ENCODE measurements at regions not wholly inside any gene's neighbourhood (a gene's known extent, or its start where the extent isn't known, plus 50 kb on each side); places are given as distances from the start of the nearest gene placed in this dataset.

DNA sequence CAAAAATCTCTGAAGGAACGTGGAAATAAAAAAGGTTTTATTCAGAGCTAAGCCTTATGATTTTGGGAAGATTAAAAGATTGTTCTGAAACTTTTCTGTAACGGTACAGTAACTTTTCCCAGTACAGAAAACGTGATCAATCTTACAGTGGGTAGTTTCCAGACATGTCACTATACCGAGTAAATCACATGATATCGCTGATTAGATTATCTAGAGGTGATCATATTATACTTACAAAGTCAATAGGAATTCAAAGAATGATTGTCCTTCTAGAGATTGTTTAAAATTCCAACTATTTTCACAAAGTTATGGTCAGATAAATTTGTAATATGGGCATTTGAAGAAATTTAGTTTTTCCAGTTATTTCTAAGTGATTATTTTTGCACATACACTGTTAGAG lies 736.0 kb upstream of the GRM7 start:
- no peak for DNase-seq

GRCh38 chr3:6125520-6125919 lies 735.4 kb upstream of the GRM7 start:
- DNase-seq = no peak

DNA sequence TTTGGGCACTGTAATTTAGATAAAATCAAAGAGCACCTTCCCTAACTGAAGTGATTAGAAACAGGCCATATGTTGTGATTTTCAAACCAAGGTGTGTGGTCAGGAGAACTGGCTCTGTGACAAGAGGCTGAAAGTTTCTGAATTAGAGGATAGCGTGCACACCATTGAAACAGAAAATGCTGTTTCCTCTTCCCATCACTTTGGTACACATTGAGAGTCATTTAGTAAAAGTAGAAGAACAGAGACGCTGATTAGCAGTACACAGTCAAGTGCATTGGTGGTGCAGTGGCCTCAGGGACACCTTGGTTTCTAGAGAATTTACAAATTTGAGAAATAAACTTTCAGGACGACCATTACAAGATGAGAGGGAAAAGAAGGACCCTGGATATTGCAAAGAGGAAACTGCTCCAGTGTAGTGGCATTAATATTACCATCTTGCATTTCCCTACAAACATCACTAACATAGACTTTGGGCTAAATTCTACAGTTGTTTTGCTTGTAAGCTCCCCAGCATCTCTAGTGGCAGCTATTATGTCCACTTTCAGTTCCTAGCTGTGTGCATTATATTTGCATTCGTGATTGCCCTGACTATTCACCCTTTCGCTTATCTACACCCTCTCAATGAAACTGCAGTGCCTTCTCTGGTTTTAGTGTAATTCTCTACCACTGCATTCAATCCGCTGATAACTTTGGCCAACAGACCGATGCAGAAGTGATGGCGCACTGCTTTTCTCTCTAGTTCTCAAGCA lies 728.1 kb upstream of the GRM7 start:
- DNase-seq = no peak

GRCh38 chr3:6142707-6143106 lies 718.2 kb upstream of the GRM7 start:
- no peak for DNase-seq

DNA sequence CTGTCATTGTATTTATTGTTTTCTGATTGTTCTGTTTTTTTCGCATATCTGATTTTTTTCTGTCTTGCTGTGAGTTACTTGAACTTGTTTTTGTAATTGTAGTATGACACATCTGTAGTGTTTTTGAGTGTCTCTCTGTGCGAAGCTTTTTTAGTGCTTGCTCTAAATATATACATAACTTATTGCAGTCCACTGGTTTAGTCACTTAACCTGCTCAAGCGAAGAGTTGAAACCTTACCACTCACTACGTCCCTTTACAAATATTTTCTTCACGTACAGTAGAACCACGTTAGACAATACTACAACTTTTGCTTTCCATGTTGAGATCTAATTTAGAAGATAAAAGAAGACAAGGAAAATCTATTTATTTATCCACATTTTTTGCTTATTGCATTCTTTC lies 713.0 kb upstream of the GRM7 start:
- no peak for DNase-seq

DNA sequence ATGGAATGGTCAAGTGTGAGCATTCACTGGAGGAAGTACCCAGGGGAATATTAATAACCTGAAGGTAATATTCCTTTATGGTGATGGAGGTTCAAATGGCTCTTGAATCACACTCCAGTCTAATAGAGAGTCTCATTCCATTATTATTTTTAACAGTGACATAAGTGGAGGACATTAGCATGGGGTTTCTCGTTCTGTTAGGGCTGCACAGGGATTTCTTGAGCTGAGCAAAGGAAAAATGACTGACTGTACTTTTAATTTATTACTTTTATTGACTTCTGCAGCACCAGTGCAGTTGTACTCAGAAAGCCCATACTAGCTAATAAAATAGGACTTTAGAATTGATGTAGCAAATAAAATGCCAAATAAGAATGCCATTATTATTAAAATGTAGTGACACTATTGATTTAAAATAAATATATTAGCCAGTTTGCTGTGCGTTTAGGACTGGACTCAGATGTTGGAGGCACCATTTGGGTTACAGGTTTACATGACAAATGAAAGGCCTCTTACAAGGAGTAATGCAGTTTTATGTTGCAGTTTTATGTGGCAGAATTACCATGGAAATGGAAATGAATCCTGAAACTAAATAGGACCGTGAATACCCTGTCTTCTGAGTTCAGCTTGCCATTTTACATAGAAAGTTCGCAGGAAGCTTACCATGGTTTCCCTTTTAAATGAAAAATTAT lies 705.1 kb upstream of the GRM7 start:
- DNase-seq = no peak

- DNase-seq = no peak
These were observed 695.0 kb upstream of the GRM7 start for GRCh38 chr3:6165951-6166350.

DNA sequence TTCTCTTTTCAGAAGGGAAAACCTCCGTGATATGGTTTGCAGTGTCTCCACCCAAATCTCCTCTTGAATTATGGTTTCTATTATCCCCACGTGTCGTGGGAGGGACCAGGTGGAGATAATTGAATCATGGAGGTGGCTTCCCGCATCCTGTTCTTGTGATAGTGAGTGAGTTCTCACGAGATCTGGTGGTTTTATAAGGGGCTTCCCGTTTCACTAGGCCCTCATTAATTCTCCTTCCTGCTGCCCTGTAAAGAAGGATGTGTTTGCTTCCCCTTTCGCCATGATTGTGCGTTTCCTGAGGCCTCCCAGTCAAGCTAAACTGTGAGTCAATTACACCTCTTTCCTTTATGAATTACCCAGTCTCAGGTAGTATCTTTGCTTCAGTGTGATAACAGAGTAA lies 692.7 kb upstream of the GRM7 start:
- DNase-seq = no peak

DNA sequence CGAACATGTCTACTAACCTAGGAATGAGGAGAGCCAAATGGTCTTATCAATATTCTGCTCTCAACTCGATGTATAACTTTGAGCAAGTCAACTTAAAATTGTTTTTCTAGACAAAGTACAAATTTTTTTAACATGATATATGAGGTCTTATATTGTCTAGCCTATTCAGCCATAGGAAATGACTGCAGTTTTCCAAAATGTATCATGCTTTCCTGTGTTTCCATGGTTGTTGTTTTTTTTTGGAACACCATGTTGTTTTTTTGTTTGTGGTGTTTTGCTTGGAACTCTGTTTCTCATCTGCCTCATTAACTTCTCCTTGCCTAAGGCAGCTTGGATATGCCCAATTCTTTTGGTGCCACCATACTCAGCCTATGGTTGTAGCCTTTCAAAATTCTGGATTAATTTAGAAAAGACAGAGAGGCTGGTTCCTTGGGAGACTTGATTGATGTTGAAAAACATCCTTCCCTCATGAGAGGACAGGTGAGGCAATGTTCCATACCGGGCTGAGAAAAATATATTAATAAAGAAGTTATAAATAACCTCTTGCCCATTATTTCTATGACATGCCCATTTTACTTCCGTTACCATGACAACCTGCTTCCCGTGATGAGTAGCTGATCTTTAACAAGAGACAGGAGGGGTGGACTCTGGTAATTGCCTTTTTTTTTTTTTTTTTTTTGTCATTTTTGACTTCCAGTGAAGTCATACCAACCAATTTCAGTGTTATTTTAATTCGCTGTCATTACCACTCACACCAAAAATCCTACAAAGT lies 687.9 kb upstream of the GRM7 start:
- no peak for DNase-seq

- no peak for DNase-seq
These were observed 683.5 kb upstream of the GRM7 start for GRCh38 chr3:6177417-6177816.

GRCh38 chr3:6179761-6180160 lies 681.2 kb upstream of the GRM7 start:
- DNase-seq = no peak

GRCh38 chr3:6180171-6180570 lies 680.7 kb upstream of the GRM7 start:
- DNase-seq = no peak

DNA sequence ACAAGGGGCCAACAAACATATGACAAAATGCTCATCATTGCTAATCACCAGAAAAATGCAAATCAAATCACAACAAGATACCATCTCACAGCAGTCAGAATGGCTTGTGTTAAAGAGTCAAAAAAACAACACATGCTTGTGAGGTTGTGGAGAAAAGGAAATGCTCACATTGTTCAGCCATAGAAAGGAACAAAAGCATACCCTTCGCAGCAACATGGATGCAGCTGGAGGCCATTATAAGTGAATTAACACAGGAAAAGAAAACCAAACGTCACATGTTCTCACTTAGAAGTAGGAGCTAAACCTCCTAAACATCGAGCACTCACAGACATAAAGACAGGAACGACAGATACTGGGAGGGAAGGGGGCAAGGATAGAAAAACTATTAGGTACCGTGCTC lies 678.4 kb upstream of the GRM7 start:
- no peak for DNase-seq

- DNase-seq = no peak
These were observed 678.0 kb upstream of the GRM7 start for GRCh38 chr3:6182909-6183308.

DNA sequence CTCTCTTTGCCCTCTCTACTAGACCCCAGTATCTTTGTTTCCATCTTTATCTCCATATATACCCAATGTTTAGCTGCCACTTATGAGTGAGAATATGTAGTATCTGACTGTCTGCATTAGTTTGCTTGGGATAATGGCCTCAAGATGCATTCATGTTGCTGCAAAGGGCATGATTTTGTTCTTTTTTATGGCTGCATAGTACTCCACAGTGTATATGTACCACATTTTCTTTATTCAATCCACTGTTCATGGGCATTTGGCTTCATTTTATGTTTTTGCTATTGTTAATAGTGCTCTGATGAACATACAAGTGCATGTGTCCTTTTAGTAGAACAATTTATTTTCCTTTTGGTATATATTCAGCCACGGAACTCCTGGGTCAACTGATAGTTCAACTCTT lies 671.5 kb upstream of the GRM7 start:
- DNase-seq = no peak

DNA sequence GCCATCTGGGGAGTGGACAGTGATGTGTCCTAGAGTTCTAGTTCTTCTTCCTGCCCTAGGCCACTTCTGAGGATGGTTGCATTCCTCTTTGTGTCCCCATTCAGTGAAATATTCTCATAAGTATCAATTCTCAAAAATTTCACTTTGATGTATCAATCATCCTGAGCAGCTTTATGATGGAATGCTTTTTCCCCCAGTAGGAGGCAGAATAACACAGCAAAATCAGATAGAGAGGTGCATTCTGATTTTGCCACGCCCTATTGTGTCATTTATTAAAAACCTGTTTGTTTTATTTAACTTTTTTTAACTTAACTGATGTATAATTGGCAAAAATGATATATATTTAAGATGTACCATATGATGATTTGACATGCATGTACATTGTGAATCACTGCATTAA lies 656.0 kb upstream of the GRM7 start:
- DNase-seq = no peak

GRCh38 chr3:6216135-6217026 lies 644.5 kb upstream of the GRM7 start:
- no peak for DNase-seq

- DNase-seq = no peak
These were observed 640.5 kb upstream of the GRM7 start for GRCh38 chr3:6220447-6220846.

- DNase-seq = no peak
These were observed 638.8 kb upstream of the GRM7 start for GRCh38 chr3:6222069-6222468.

DNA sequence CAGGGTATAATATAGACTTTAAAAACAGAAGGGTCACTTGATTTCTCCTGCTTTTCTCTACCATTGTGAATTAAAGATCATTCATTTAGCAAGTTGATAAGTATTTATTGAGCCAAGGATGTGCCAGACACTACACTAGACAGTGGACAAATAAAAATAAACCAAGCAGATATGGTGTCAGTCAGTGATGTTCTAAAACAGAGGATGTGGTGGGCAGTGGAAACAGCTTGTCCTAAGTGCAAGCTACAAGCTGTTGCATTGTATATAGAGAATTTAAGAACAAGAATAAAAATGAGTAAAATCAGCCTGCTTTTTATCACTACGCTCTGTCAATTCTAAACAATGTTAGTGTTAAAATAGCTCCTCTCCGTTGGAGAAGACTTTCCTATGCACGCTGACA lies 637.3 kb upstream of the GRM7 start:
- no peak for DNase-seq

DNA sequence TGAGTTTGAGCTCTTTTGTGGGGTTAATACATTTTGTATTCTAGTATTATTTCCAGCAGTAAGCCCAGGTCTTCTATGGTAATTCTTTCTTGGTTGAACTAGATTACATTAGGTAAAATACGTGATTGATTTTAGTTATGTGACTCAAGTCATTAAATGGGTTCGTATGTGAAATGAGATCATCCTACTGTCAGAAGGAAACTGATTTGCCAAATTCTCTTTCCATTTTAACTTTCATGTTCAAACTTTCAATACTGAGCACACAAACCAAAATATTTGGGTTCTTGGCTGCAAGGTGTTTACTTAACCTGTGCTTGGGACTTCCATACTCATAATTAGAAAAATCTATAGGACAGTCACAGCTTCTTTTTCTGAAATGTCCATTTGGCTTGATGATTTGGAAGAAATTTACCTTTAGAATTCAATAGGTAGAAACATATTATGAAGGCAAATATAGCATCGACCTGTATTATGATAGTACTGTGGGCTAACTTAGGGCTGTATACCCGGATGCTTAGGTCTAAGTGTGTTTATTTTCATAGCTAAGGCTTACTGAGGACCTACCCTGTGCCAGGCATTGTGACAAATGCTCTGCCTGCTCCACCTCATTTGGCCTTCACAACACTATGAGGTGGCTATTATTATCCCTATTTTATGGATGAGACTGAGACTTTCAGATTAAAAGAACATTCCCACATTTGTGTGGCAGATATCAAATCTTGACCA lies 631.8 kb upstream of the GRM7 start:
- no peak for DNase-seq

DNA sequence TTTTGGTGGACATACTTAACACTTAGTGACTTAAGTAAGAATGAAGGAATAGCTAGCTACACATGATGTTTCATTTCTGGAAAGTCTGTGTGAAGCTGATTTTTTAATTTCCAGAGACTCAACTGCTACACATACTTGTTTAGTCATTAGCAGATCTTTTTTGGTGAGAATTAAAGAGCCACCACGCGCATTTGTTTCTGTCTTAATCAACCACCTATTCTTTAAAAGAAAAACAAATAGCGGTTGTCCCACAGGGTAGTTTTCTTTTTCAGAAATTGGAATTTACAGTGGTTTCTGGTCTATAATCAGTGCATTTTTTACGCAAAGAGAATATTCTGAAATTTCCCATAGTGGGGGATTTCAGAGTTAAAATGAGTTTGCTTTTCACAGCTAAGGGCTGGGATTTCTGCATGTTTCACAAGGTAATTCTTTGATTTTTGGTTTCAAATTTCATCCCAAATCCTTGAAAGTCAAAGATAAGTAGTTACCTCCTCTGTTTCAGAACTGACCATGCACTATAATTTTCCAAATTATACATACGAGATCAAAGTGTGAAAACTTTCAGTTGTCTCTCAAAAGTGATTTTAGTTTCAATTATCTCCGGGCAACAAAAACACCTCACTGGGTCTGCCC lies 631.0 kb upstream of the GRM7 start:
- DNase-seq = no peak

Measured in CD4-positive, alpha-beta T cell treated with Interleukin-17A for 4 hours (primary cell).